H9 (cell line): ENCODE measurements at regions not wholly inside any gene's neighbourhood (a gene's known extent, or its start where the extent isn't known, plus 50 kb on each side); places are given as distances from the start of the nearest gene placed in this dataset.
A peak's percentile ranks its signal among the peaks of the same experiment; 100 is the strongest.
"Not testable (repeated sequence)": the region's sequence is repeated elsewhere in the genome, so short reads cannot be mapped to it uniquely, and the experiment has no call there.

ENCODE experiments used
- DNase-seq: peaks from one replicate; pipeline ENCODE4 v3.0.0-alpha.2; 2017
- H2AFZ ChIP-seq: one replicate; pipeline ENCODE4 v1.6.1; 2013; ENCODE audit warnings: mild to moderate bottlenecking, low read length, control low read depth, moderate library complexity
- H2AK5ac ChIP-seq: 2 replicates; pipeline ENCODE4 v1.6.1; 2013; ENCODE audit warnings: low read length, control low read depth, mixed read lengths; ENCODE audit not compliant: insufficient read length
- H2BK120ac ChIP-seq: one replicate; pipeline ENCODE4 v1.6.1; 2013; ENCODE audit warnings: low read depth, mild to moderate bottlenecking, low read length, control low read depth, inconsistent platforms; ENCODE audit not compliant: poor library complexity, severe bottlenecking
- H2BK12ac ChIP-seq: 2 replicates; pipeline ENCODE4 v1.6.1; 2013; ENCODE audit warnings: low read length, control low read depth, mixed read lengths, low read depth; ENCODE audit not compliant: insufficient read length
- H2BK15ac ChIP-seq: 2 replicates; pipeline ENCODE4 v1.6.1; 2013; ENCODE audit warnings: low read depth, low read length, control low read depth
- H2BK20ac ChIP-seq: one replicate; pipeline ENCODE4 v1.6.1; 2013; ENCODE audit warnings: low read depth, mild to moderate bottlenecking, low read length, control low read depth, inconsistent platforms; ENCODE audit not compliant: poor library complexity, severe bottlenecking
- H2BK5ac ChIP-seq: 2 replicates; pipeline ENCODE4 v1.6.1; 2013; ENCODE audit warnings: low read length, control low read depth, mixed read lengths; ENCODE audit not compliant: insufficient read length
- H3K14ac ChIP-seq: 2 replicates; pipeline ENCODE4 v1.6.1; 2013; ENCODE audit warnings: low read length, control low read depth; ENCODE audit not compliant: insufficient read depth
- H3K18ac ChIP-seq: 2 replicates; pipeline ENCODE4 v1.6.1; 2013; ENCODE audit warnings: low read depth, mild to moderate bottlenecking, mixed read lengths, low read length, control low read depth; ENCODE audit not compliant: insufficient read length
- H3K23ac ChIP-seq: 2 replicates; pipeline ENCODE4 v1.6.1; 2013; ENCODE audit warnings: low read length, control low read depth, mixed read lengths, low read depth; ENCODE audit not compliant: insufficient read length
- H3K23me2 ChIP-seq: 2 replicates; pipeline ENCODE4 v1.6.1; 2013; ENCODE audit warnings: low read depth, mild to moderate bottlenecking, mixed read lengths, low read length, control low read depth; ENCODE audit not compliant: insufficient read length, poor library complexity, severe bottlenecking
- H3K27ac ChIP-seq: 2 replicates; pipeline ENCODE4 v1.5.1; 2013; ENCODE audit warnings: low read length, control low read depth, mixed read lengths, low read depth; ENCODE audit not compliant: insufficient read length
- H3K27me3 ChIP-seq: 2 replicates; pipeline ENCODE4 v1.6.1; 2013; ENCODE audit warnings: low read length, control low read depth, inconsistent platforms; ENCODE audit not compliant: insufficient read depth
- H3K4ac ChIP-seq: 2 replicates; pipeline ENCODE4 v1.6.1; 2013; ENCODE audit warnings: low read depth, mild to moderate bottlenecking, control low read depth, inconsistent platforms, low read length, moderate library complexity
- H3K4me1 ChIP-seq: 2 replicates; pipeline ENCODE4 v1.6.1; 2013; ENCODE audit warnings: low read length, control low read depth, inconsistent platforms; ENCODE audit not compliant: insufficient read depth
- H3K4me2 ChIP-seq: 2 replicates; pipeline ENCODE4 v1.6.1; 2013; ENCODE audit warnings: low read length, control low read depth, mixed read lengths; ENCODE audit not compliant: insufficient read length, insufficient read depth
- H3K56ac ChIP-seq: 2 replicates; pipeline ENCODE4 v1.6.1; 2013; ENCODE audit warnings: low read depth, mild to moderate bottlenecking, mixed read lengths, low read length, control low read depth; ENCODE audit not compliant: insufficient read length
- H3K79me1 ChIP-seq: 2 replicates; pipeline ENCODE4 v1.6.1; 2013; ENCODE audit warnings: low read depth, mild to moderate bottlenecking, moderate library complexity, low read length, control low read depth, inconsistent platforms; ENCODE audit not compliant: insufficient read depth, poor library complexity, severe bottlenecking
- H3K79me2 ChIP-seq: 2 replicates; pipeline ENCODE4 v1.6.1; 2013; ENCODE audit warnings: low read length, control low read depth, inconsistent platforms; ENCODE audit not compliant: insufficient read depth
- H3K9ac ChIP-seq: 2 replicates; pipeline ENCODE4 v1.6.1; 2013; ENCODE audit warnings: low read length, control low read depth, mixed read lengths; ENCODE audit not compliant: insufficient read length; ENCODE audit errors: extremely low read depth
- H3K9me3 ChIP-seq: one replicate; pipeline ENCODE4 v1.6.1; 2013; ENCODE audit warnings: low read depth, low read length, inconsistent platforms; ENCODE audit not compliant: control insufficient read depth
- H3T11ph ChIP-seq: one replicate; pipeline ENCODE4 v1.6.1; 2013; ENCODE audit warnings: mild to moderate bottlenecking, low read length, control low read depth, inconsistent platforms
- H4K20me1 ChIP-seq: one replicate; pipeline ENCODE4 v1.6.1; 2013; ENCODE audit not compliant: control insufficient read depth, insufficient read length, insufficient read depth
- H4K5ac ChIP-seq: 2 replicates; pipeline ENCODE4 v1.6.1; 2013; ENCODE audit warnings: low read depth, mild to moderate bottlenecking, mixed read lengths, low read length, control low read depth; ENCODE audit not compliant: insufficient read length
- H4K8ac ChIP-seq: replicated peaks from 2 replicates; pipeline ENCODE4 v1.6.1; 2013; ENCODE audit warnings: low read length, control low read depth, mixed read lengths, low read depth; ENCODE audit not compliant: insufficient read length
- H4K91ac ChIP-seq: 2 replicates; pipeline ENCODE4 v1.6.1; 2013; ENCODE audit warnings: low read depth, mild to moderate bottlenecking, moderate library complexity, mixed read lengths, low read length, control low read depth; ENCODE audit not compliant: insufficient read length
- H3K27ac Mint-ChIP-seq, 3 experiments: 2 replicates in 2 of 3; 3 replicates in 1 of 3; pipeline ENCODE4 v1.8.0; 2020 to 2021; ENCODE audit warnings: mixed read lengths in 3 of 3, mild to moderate bottlenecking in 1 of 3, moderate library complexity in 1 of 3
- H3K27me3 Mint-ChIP-seq: 2 replicates; pipeline ENCODE4 v1.8.0; 2021; ENCODE audit warnings: low read depth, mild to moderate bottlenecking, moderate library complexity, mixed read lengths
- H3K36me3 Mint-ChIP-seq, 3 experiments: 2 replicates in 2 of 3; 3 replicates in 1 of 3; pipeline ENCODE4 v1.8.0; 2020 to 2021; ENCODE audit warnings: low read depth in 3 of 3, mixed read lengths in 3 of 3; ENCODE audit not compliant: insufficient read depth in 1 of 3
- H3K4me1 Mint-ChIP-seq, 2 experiments: 2 replicates each; pipeline ENCODE4 v1.8.0; 2020; ENCODE audit warnings: mixed read lengths in 2 of 2
- H3K4me3 Mint-ChIP-seq, 2 experiments: 2 replicates in 1 of 2; 3 replicates in 1 of 2; pipeline ENCODE4 v1.8.0; 2020 to 2021; ENCODE audit warnings: mild to moderate bottlenecking in 2 of 2, mixed read lengths in 2 of 2, moderate library complexity in 1 of 2
- H3K9me3 Mint-ChIP-seq, 2 experiments: 2 replicates in 1 of 2; 3 replicates in 1 of 2; pipeline ENCODE4 v1.8.0; 2020; ENCODE audit warnings: mild to moderate bottlenecking in 2 of 2, mixed read lengths in 2 of 2, moderate library complexity in 1 of 2
- WGBS: extraction: QIAGEN DNeasy Blood & Tissue Kit; methylation state at CpG from one replicate; pipeline ENCODE4 v1.1.7; 2013; ENCODE audit warnings: missing lambda C conversion rate, low lambda C conversion rate, mixed read lengths; ENCODE audit not compliant: insufficient read length; ENCODE audit errors: extremely low coverage; 5-methylcytosine and 5-hydroxymethylcytosine counted together

- H3K27me3 ChIP-seq, H2AFZ ChIP-seq, H3K4me2 ChIP-seq, H3K14ac ChIP-seq, H3K4me3 Mint-ChIP-seq, H2BK15ac ChIP-seq, H2AK5ac ChIP-seq, H2BK12ac ChIP-seq, H3K36me3 Mint-ChIP-seq, H3K79me1 ChIP-seq, H3K9ac ChIP-seq, H3K4me1 Mint-ChIP-seq, H3K9me3 Mint-ChIP-seq, H3K9me3 ChIP-seq, H4K91ac ChIP-seq, H4K5ac ChIP-seq, H2BK5ac ChIP-seq, H3K23ac ChIP-seq, H3K27ac ChIP-seq, H3K4me1 ChIP-seq, H3K23me2 ChIP-seq, H3K18ac ChIP-seq, H2BK20ac ChIP-seq, H3K4ac ChIP-seq, DNase-seq, H3K27me3 Mint-ChIP-seq, H3K79me2 ChIP-seq, H3K56ac ChIP-seq, H4K8ac ChIP-seq, H4K20me1 ChIP-seq: not testable (repeated sequence)
- WGBS = no CpG with 5 or more reads among the region's 6 CpGs
- peak overlapping the region in 2 of 3 experiments; percentile 52 to 86; a peak in 3 of 7 replicates for H3K27ac Mint-ChIP-seq
- peak overlapping the region; percentile 59 for H3T11ph ChIP-seq
- peak overlapping the region; percentile 23 for H2BK120ac ChIP-seq
Observed at GRCh38 chr4:102210806-102211205, 134.5 kb downstream of the SLC39A8 start.

- H3K9me3 Mint-ChIP-seq, H2BK20ac ChIP-seq, H3K23me2 ChIP-seq, H4K91ac ChIP-seq, H2BK12ac ChIP-seq, H3K9me3 ChIP-seq, H3K18ac ChIP-seq, H3K79me1 ChIP-seq, H3K4me1 Mint-ChIP-seq, H2BK5ac ChIP-seq, H2BK15ac ChIP-seq, H3K4ac ChIP-seq, H3K27ac ChIP-seq, H3K27ac Mint-ChIP-seq, H3K27me3 ChIP-seq, H3K23ac ChIP-seq, H3K4me3 Mint-ChIP-seq, H4K20me1 ChIP-seq, H3K9ac ChIP-seq, H4K8ac ChIP-seq, H3K27me3 Mint-ChIP-seq, H3K56ac ChIP-seq, H2AFZ ChIP-seq, H3T11ph ChIP-seq, H4K5ac ChIP-seq, H2AK5ac ChIP-seq, H3K4me2 ChIP-seq, H2BK120ac ChIP-seq, H3K79me2 ChIP-seq, H3K36me3 Mint-ChIP-seq, H3K4me1 ChIP-seq, DNase-seq, H3K14ac ChIP-seq: not testable (repeated sequence)
- WGBS = no CpG with 5 or more reads among the region's 3 CpGs
Observed at GRCh38 chr4:102204634-102205033, 140.6 kb downstream of the SLC39A8 start.
